Prostate gland (tissue), 2 donors: ENCODE measurements at regions not wholly inside any gene's neighbourhood (a gene's known extent, or its start where the extent isn't known, plus 50 kb on each side); places are given as distances from the start of the nearest gene placed in this dataset.

Source experiments
- CTCF ChIP-seq, 4 experiments: fragments of 200-600 bp in 2 of 4; fragments of 450-650 bp in 2 of 4; sonication (generic) in 2 of 4; IDR thresholded peaks; 1 replicate in 3 of 4; 2 replicates in 1 of 4; pipeline ENCODE4 v1.5.1; 2016 to 2019; ENCODE audit warnings: antibody characterized with exemption in 4 of 4, mild to moderate bottlenecking in 2 of 4, moderate library complexity in 2 of 4
- POLR2A ChIP-seq: fragments of 450-650 bp; IDR thresholded peaks from one replicate; pipeline ENCODE4 v1.6.1; 2016; ENCODE audit warnings: antibody characterized with exemption, mild to moderate bottlenecking
- POLR2AphosphoS5 ChIP-seq: sonication (generic); formaldehyde crosslinking; IDR thresholded peaks from one replicate; pipeline ENCODE4 v1.6.1; 2017; ENCODE audit warnings: antibody characterized with exemption

GRCh38 chr4:18130256-18130655, 108.7 kb upstream of the LCORL start:
- TF ChIP-seq POLR2A (no peak), CTCF (IDR thresholded peaks at IDR 0.05) (no peak), POLR2AphosphoS5 (no peak)
